RWPE1 (cell line): ENCODE measurements at regions not wholly inside any gene's neighbourhood (a gene's known extent, or its start where the extent isn't known, plus 50 kb on each side); places are given as distances from the start of the nearest gene placed in this dataset.
"Not testable (repeated sequence)": the region's sequence is repeated elsewhere in the genome, so short reads cannot be mapped to it uniquely, and the experiment has no call there.

Source experiments
- CTCF ChIA-PET: fragments of 350-600 bp; sonication (Branson Sonifier 250); formaldehyde crosslinking; extraction: SDS; loops from one replicate; lab custom pipeline; 2021; lab: Yijun Ruan, JAX
- POLR2A ChIA-PET: fragments of 400-600 bp; formaldehyde crosslinking; extraction: SDS; loops from one replicate; lab custom pipeline; 2020; ENCODE audit warnings: antibody characterized with exemption; ENCODE audit not compliant: low non-redundant PET; lab: Yijun Ruan, JAX
- DNase-seq: peaks from one replicate; pipeline ENCODE4 v3.0.0; 2012; ENCODE audit warnings: low spot score
- H3K27ac ChIP-seq: fragments of 450-650 bp; 2 replicates; pipeline ENCODE4 v1.5.1; 2017
- TF ChIP-seq, protein P1 (sequence below): fragments of 450-650 bp; conservative IDR thresholded peaks from 2 replicates; pipeline ENCODE4 v1.5.1; 2017; ENCODE audit warnings: low read depth, mild to moderate bottlenecking

DNA sequence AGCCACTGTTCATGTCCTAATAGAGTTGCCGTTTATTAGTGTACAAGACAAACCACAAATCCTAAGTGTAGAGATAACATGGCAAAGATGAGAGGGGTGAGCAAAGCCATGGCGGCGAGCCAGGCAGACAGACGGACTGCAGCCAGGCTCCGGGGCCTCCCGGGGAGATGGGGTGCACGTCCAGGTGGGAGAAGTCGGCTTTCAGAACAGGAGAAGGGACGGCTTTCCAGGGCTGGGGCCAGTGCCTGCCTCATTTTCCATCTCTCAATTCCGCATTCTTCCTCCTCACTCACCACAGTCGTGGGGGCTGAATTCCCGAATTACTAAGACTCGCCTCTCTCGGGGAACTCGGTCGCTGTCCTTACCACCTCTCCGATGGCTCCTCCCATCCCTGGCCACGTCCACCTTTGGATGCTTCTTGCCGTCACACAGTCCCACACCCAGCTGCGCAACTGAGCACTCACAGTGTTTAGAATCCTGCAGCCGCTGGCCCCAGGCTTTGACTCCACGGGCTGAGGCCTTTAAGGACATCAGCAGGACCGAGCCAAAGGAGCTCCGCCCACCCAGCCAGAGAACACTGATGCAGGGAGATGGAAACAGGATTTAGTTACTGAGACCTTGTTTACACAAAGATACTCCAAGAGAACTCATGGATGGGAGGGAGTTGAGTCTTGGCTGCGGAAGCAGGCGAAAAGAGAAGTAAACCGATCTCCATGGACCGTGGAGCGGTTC, 59.7 kb downstream of the RNF112 start:
- no peak for DNase-seq
- ChIA-PET CTCF (interaction anchor here (0.7 kb wide), 2 partner anchors 18 to 29 kb away, joined by 3 to 4 read pairs; no protein-coding TSS in a partner anchor), POLR2A (interaction anchor here (0.7 kb wide), 1 partner anchor 16 kb away, joined by 4 read pairs; no protein-coding TSS in a partner anchor)
- no peak overlapping the region; the same call in 1 of the 2 replicates for H3K27ac ChIP-seq
- TF ChIP-seq, protein P1, sequence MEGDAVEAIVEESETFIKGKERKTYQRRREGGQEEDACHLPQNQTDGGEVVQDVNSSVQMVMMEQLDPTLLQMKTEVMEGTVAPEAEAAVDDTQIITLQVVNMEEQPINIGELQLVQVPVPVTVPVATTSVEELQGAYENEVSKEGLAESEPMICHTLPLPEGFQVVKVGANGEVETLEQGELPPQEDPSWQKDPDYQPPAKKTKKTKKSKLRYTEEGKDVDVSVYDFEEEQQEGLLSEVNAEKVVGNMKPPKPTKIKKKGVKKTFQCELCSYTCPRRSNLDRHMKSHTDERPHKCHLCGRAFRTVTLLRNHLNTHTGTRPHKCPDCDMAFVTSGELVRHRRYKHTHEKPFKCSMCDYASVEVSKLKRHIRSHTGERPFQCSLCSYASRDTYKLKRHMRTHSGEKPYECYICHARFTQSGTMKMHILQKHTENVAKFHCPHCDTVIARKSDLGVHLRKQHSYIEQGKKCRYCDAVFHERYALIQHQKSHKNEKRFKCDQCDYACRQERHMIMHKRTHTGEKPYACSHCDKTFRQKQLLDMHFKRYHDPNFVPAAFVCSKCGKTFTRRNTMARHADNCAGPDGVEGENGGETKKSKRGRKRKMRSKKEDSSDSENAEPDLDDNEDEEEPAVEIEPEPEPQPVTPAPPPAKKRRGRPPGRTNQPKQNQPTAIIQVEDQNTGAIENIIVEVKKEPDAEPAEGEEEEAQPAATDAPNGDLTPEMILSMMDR, result no peak

DNA sequence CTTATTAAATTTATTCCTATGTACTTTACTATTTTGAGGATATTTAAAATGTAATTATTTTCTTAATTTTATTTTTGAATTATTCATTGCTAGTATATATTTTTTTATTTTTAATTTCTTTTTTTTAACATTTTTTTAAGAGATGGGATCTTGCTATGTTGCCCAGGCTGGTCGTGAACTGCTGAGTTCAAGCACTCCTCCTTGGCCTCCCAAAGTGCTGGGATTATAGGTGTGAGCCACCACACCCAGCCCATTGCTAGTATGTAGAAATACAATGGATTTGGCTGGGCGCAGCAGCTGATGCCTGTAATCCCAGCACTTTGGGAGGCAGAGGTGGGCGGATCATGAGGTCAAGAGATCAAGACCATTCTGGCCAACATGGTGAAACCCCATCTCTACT, 59.2 kb upstream of the SLC47A1 start:
- DNase-seq, CTCF ChIA-PET, H3K27ac ChIP-seq, POLR2A ChIA-PET: not testable (repeated sequence)

DNA sequence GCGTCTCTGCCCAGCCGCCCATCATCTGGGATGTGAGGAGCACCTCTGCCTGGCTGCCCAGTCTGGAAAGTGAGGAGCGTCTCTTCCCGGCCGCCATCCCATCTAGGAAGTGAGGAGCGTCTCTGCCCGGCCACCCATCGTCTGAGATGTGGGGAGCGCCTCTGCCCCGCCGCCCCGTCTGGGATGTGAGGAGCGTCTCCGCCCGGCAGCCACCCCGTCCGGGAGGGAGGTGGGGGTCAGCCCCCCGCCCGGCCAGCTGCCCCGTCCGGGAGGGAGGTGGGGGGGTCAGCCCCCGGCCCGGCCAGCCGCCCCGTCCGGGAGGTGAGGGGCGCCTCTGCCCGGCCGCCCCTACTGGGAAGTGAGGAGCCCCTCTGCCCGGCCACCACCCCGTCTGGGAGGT, 57.9 kb upstream of the SLC47A1 start:
- H3K27ac ChIP-seq, CTCF ChIA-PET, DNase-seq, POLR2A ChIA-PET: not testable (repeated sequence)

DNA sequence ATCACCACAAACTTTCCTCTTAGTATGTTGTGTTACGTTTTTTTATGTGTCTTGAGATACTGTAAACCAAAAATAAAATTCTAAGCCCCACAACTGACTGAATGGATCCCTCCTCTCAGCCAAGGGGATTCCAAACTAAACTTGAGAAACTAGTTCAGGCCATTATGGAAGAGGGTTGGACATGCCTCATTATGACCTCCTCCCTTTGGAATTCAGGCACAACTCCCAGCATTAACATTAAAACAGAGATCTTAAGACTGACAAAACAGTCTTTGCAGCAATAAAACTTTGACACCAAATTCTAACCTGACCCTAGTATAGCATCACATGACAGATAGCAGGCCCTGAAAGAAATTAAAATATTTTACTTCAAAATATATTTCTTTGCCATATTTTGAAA, 51.1 kb upstream of the SLC47A1 start:
- DNase-seq, result peak; percentile 24
- TF ChIP-seq, protein P1, result no peak
- H3K27ac ChIP-seq, result no peak overlapping the region
- POLR2A ChIA-PET, result interaction anchor here (0.6 kb wide), 1 partner anchor 165 kb away, joined by 4 read pairs; no protein-coding TSS in a partner anchor
- CTCF ChIA-PET, result no interaction called here
